Natural killer cell (primary cell): ENCODE measurements at regions not wholly inside any gene's neighbourhood (a gene's known extent, or its start where the extent isn't known, plus 50 kb on each side); places are given as distances from the start of the nearest gene placed in this dataset.

Experiments
- ATAC-seq, 3 donors: fragments of 150-1000 bp in 2 of 3; fragments of 200-7000 bp in 1 of 3; cut with Tn5 transposase; 1 replicate in 1 of 3; 2 replicates in 2 of 3; pipeline ENCODE4 v1.10.0; 2021; ENCODE audit warnings: mild to moderate bottlenecking in 2 of 3, moderate library complexity in 2 of 3
- DNase-seq, 2 donors: peaks; one replicate each; pipeline versions ENCODE4 v3.0.0 to v3.0.0-alpha.2; 2013 to 2021; ENCODE audit warnings: mixed read lengths in 1 of 2
- H3K27ac ChIP-seq: one replicate; pipeline ENCODE4 v1.5.1; 2013; ENCODE audit warnings: mild to moderate bottlenecking, low read length
- H3K27me3 ChIP-seq: one replicate; pipeline ENCODE4 v1.6.1; 2013; ENCODE audit warnings: low read length; ENCODE audit not compliant: control insufficient read depth, insufficient read depth
- H3K36me3 ChIP-seq: one replicate; pipeline ENCODE4 v1.6.1; 2013; ENCODE audit warnings: low read length; ENCODE audit not compliant: control insufficient read depth, insufficient read depth
- H3K4me1 ChIP-seq: one replicate; pipeline ENCODE4 v1.6.1; 2013; ENCODE audit warnings: low read length; ENCODE audit not compliant: control insufficient read depth, insufficient read depth
- H3K4me3 ChIP-seq: one replicate; pipeline ENCODE4 v1.5.1; 2013; ENCODE audit warnings: low read length
- H3K9me3 ChIP-seq: one replicate; pipeline ENCODE4 v1.6.1; 2013; ENCODE audit warnings: low read length; ENCODE audit not compliant: control insufficient read depth, insufficient read depth
- H3K27ac Mint-ChIP-seq, 2 donors: one replicate each; pipeline ENCODE4 v1.8.0; 2022; ENCODE audit warnings: mild to moderate bottlenecking in 2 of 2, mixed read lengths in 2 of 2, moderate library complexity in 1 of 2
- H3K27me3 Mint-ChIP-seq, 2 donors: one replicate each; pipeline ENCODE4 v1.8.0; 2022; ENCODE audit warnings: low read depth in 2 of 2, mixed read lengths in 2 of 2
- H3K36me3 Mint-ChIP-seq: one replicate; pipeline ENCODE4 v1.8.0; 2022; ENCODE audit warnings: mixed read lengths
- H3K4me1 Mint-ChIP-seq, 2 donors: one replicate each; pipeline ENCODE4 v1.8.0; 2022; ENCODE audit warnings: mixed read lengths in 2 of 2
- H3K4me3 Mint-ChIP-seq: one replicate; pipeline ENCODE4 v1.8.0; 2022; ENCODE audit warnings: mild to moderate bottlenecking, moderate library complexity, mixed read lengths
- H3K9me3 Mint-ChIP-seq, 2 donors: one replicate each; pipeline ENCODE4 v1.8.0; 2022; ENCODE audit warnings: mixed read lengths in 2 of 2
- CTCF ChIP-seq: fragments of 200-600 bp; IDR thresholded peaks from one replicate; pipeline ENCODE4 v1.8.0; 2022; ENCODE audit warnings: antibody characterized with exemption
- WGBS: methylation state at CpG from one replicate; pipeline ENCODE4 v1.1.7; 2013; ENCODE audit warnings: missing lambda C conversion rate; ENCODE audit not compliant: insufficient coverage; 5-methylcytosine and 5-hydroxymethylcytosine counted together
- intact Hi-C: fragments of 100-400 bp; cut with micrococcal nuclease; formaldehyde crosslinking; loops from one replicate; pipeline ENCODE4 v1.14.2; 2022

- Mint-ChIP-seq H3K4me3 (no peak overlapping the region), H3K27me3 (peaks cover 0 to 3% of the 10 kb centered on the region in 2 donors), H3K27ac (no peak overlapping the region), H3K36me3 (no peaks in the 10 kb centered on the region), H3K9me3 (no peaks in the 10 kb centered on the region), H3K4me1 (no peaks in the 10 kb centered on the region)
- H3K4me3 ChIP-seq = no peak overlapping the region
- no peak overlapping the region for H3K27ac ChIP-seq
- H3K4me1 ChIP-seq = no peaks in the 10 kb centered on the region
- no peak for ATAC-seq
- no peaks in the 10 kb centered on the region for H3K36me3 ChIP-seq
- TF ChIP-seq CTCF = no peak
- no peaks in the 10 kb centered on the region for H3K9me3 ChIP-seq
- no peak for DNase-seq
- 92% methylated on average over 2 of the region's 2 CpGs for WGBS
- H3K27me3 ChIP-seq = no peaks in the 10 kb centered on the region
- intact Hi-C loops = no loop called here
These were observed 62.7 kb upstream of the MRPS22 start for GRCh38 chr3:139281096-139281495.

GRCh38 chr3:139281522-139282196 is 62.2 kb upstream of the MRPS22 start:
- H3K9me3 Mint-ChIP-seq = no peaks in the 10 kb centered on the region
- H3K27ac Mint-ChIP-seq = no peak overlapping the region
- WGBS = 83% methylated on average over 16 of the region's 16 CpGs

GRCh38 chr3:139283301-139283700 is 60.5 kb upstream of the MRPS22 start:
- Histone ChIP-seq H3K9me3 (no peaks in the 10 kb centered on the region), H3K27me3 (no peaks in the 10 kb centered on the region), H3K4me1 (no peaks in the 10 kb centered on the region), H3K36me3 (no peaks in the 10 kb centered on the region), H3K27ac (no peak overlapping the region), H3K4me3 (no peak overlapping the region)
- intact Hi-C loops = no loop called here
- Mint-ChIP-seq H3K4me3 (no peak overlapping the region), H3K27ac (no peak overlapping the region), H3K36me3 (no peaks in the 10 kb centered on the region), H3K9me3 (no peaks in the 10 kb centered on the region), H3K4me1 (no peaks in the 10 kb centered on the region), H3K27me3 (peaks cover 0 to 3% of the 10 kb centered on the region in 2 donors)
- DNase-seq = no peak
- no peak for TF ChIP-seq CTCF
- WGBS = 92% methylated on average over 4 of the region's 4 CpGs
- ATAC-seq = no peak

More at GRCh38 chr3:139281522-139282196, 62.2 kb upstream of the MRPS22 start:
- no peak for TF ChIP-seq CTCF
- Mint-ChIP-seq H3K4me1 (no peaks in the 10 kb centered on the region), H3K27me3 (peaks cover 0 to 3% of the 10 kb centered on the region in 2 donors), H3K4me3 (no peak overlapping the region), H3K36me3 (no peaks in the 10 kb centered on the region)
- no peak for DNase-seq
- Histone ChIP-seq H3K9me3 (no peaks in the 10 kb centered on the region), H3K27ac (no peak overlapping the region), H3K27me3 (no peaks in the 10 kb centered on the region), H3K36me3 (no peaks in the 10 kb centered on the region), H3K4me1 (no peaks in the 10 kb centered on the region), H3K4me3 (no peak overlapping the region)
- intact Hi-C loops = no loop called here
- ATAC-seq = no peak

GRCh38 chr3:139284221-139284620 is 59.6 kb upstream of the MRPS22 start:
- no peaks in the 10 kb centered on the region for H3K4me1 Mint-ChIP-seq
- no peak overlapping the region for H3K4me3 Mint-ChIP-seq
- no peaks in the 10 kb centered on the region for H3K36me3 ChIP-seq
- peaks cover 0 to 3% of the 10 kb centered on the region in 2 donors for H3K27me3 Mint-ChIP-seq
- no peaks in the 10 kb centered on the region for H3K9me3 Mint-ChIP-seq
- intact Hi-C loops = no loop called here
- no peaks in the 10 kb centered on the region for H3K4me1 ChIP-seq
- no peaks in the 10 kb centered on the region for H3K9me3 ChIP-seq
- no peak overlapping the region for H3K27ac Mint-ChIP-seq
- H3K27ac ChIP-seq = no peak overlapping the region
- H3K27me3 ChIP-seq = no peaks in the 10 kb centered on the region
- no peak for DNase-seq
- no peak overlapping the region for H3K4me3 ChIP-seq
- TF ChIP-seq CTCF = no peak
- H3K36me3 Mint-ChIP-seq = no peaks in the 10 kb centered on the region
- 87% methylated on average over 4 of the region's 4 CpGs for WGBS
- ATAC-seq = no peak
